GM12891 (cell line): ENCODE measurements at regions not wholly inside any gene's neighbourhood (a gene's known extent, or its start where the extent isn't known, plus 50 kb on each side); places are given as distances from the start of the nearest gene placed in this dataset.

Experiments used
- POLR2A ChIP-seq: IDR thresholded peaks from 2 replicates; pipeline ENCODE4 v1.6.1; 2011; ENCODE audit warnings: low read depth, low read length, control low read depth
- POLR2AphosphoS5 ChIP-seq: IDR thresholded peaks from 2 replicates; pipeline ENCODE4 v1.6.1; 2011; ENCODE audit warnings: low read depth, low read length, control low read depth
- TAF1 ChIP-seq: IDR thresholded peaks from 2 replicates; pipeline ENCODE4 v1.6.1; 2011; ENCODE audit warnings: low read depth, low read length, control low read depth

DNA sequence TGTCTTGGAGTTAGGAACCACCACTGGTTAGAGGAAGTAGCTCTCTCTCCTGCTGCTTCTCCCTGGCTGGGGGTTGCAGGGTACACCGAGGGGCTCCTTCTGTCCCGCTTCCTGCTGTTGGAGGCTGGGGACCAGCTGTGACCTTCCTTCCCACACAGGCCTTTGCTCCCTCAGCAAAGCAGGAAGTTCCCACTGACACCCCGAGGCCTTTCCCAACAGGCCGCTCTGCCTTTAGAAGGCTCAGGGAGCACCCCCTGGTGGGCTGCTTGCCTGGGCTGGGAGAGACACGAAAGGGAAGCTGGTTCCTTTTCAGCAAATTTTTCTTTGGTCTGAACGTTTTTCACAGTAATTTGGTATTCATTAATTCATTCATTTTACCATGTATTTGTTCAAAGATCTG, 527.9 kb upstream of the B3GAT1 start:
- no peak for TF ChIP-seq POLR2AphosphoS5
- TF ChIP-seq TAF1 = no peak
- TF ChIP-seq POLR2A = no peak
